NT2/D1 (cell line): ENCODE measurements at regions not wholly inside any gene's neighbourhood (a gene's known extent, or its start where the extent isn't known, plus 50 kb on each side); places are given as distances from the start of the nearest gene placed in this dataset.

Experiments
- SUZ12 ChIP-seq: IDR thresholded peaks from 2 replicates; pipeline ENCODE4 v1.6.1; 2011; ENCODE audit not compliant: insufficient read length, insufficient read depth; ENCODE audit errors: extremely low read depth
- YY1 ChIP-seq: IDR thresholded peaks from 2 replicates; pipeline ENCODE4 v1.6.1; 2011; ENCODE audit not compliant: insufficient read length, insufficient read depth

- TF ChIP-seq YY1: no peak
- no peak for TF ChIP-seq SUZ12
Measured at GRCh38 chr1:195731385-195731784, 876.9 kb downstream of the KCNT2 start.
